MM.1S (cell line): ENCODE measurements at regions not wholly inside any gene's neighbourhood (a gene's known extent, or its start where the extent isn't known, plus 50 kb on each side); places are given as distances from the start of the nearest gene placed in this dataset.

Source experiments
- DNase-seq: peaks from one replicate; pipeline ENCODE4 v3.0.0-alpha.2; 2015
- H2AFZ ChIP-seq: fragments of 300-600 bp; sonication (generic); 2 replicates; pipeline ENCODE4 v1.6.0; 2016; ENCODE audit warnings: antibody characterized with exemption, low read length
- H3F3A ChIP-seq: fragments of 300-600 bp; sonication (generic); 2 replicates; pipeline ENCODE4 v1.6.1; 2016; ENCODE audit warnings: mild to moderate bottlenecking, antibody characterized with exemption, low read length, moderate library complexity, mixed read lengths; ENCODE audit not compliant: insufficient read depth
- H3K27ac ChIP-seq: fragments of 300-600 bp; sonication (generic); 2 replicates; pipeline ENCODE4 v1.5.1; 2016; ENCODE audit warnings: mild to moderate bottlenecking, low read length
- H3K27me3 ChIP-seq: fragments of 300-600 bp; sonication (generic); replicated peaks from 2 replicates; pipeline ENCODE4 v1.6.0; 2016; ENCODE audit warnings: low read length; ENCODE audit not compliant: insufficient read depth
- H3K36me3 ChIP-seq: fragments of 300-600 bp; sonication (generic); replicated peaks from 2 replicates; pipeline ENCODE4 v1.6.1; 2016; ENCODE audit warnings: mild to moderate bottlenecking, low read length, mixed read lengths; ENCODE audit not compliant: insufficient read depth
- H3K4me1 ChIP-seq: fragments of 300-600 bp; sonication (generic); 2 replicates; pipeline ENCODE4 v1.6.1; 2016; ENCODE audit warnings: low read length, mixed read lengths
- H3K4me2 ChIP-seq: fragments of 300-600 bp; sonication (generic); 2 replicates; pipeline ENCODE4 v1.6.0; 2016; ENCODE audit warnings: low read depth, low read length
- H3K4me3 ChIP-seq: fragments of 300-600 bp; sonication (generic); 2 replicates; pipeline ENCODE4 v1.5.1; 2016; ENCODE audit warnings: low read length, mixed read lengths
- H3K79me2 ChIP-seq: fragments of 300-600 bp; sonication (generic); 2 replicates; pipeline ENCODE4 v1.6.1; 2016; ENCODE audit warnings: mixed run types, low read length, mixed read lengths
- H3K9ac ChIP-seq: fragments of 300-600 bp; sonication (generic); 2 replicates; pipeline ENCODE4 v1.6.1; 2016; ENCODE audit warnings: low read length, mixed read lengths
- H3K9me2 ChIP-seq: fragments of 300-600 bp; sonication (generic); replicated peaks from 2 replicates; pipeline ENCODE4 v1.6.1; 2016; ENCODE audit warnings: mild to moderate bottlenecking, low read length, mixed read lengths; ENCODE audit not compliant: insufficient read depth
- H3K9me3 ChIP-seq: fragments of 300-600 bp; sonication (generic); replicated peaks from 2 replicates; pipeline ENCODE4 v1.6.1; 2016; ENCODE audit warnings: mild to moderate bottlenecking, low read length, mixed read lengths; ENCODE audit not compliant: insufficient read depth
- H4K20me1 ChIP-seq: fragments of 300-600 bp; sonication (generic); 2 replicates; pipeline ENCODE4 v1.6.1; 2016; ENCODE audit warnings: mild to moderate bottlenecking, low read length, moderate library complexity, mixed read lengths; ENCODE audit not compliant: insufficient read depth
- CTCF ChIP-seq: fragments of 300-600 bp; sonication (generic); IDR thresholded peaks from 2 replicates; pipeline ENCODE4 v1.5.1; 2016; ENCODE audit warnings: antibody characterized with exemption, low read length, mixed read lengths
- EZH2 ChIP-seq: fragments of 300-600 bp; sonication (generic); optimal IDR thresholded peaks from 2 replicates; pipeline ENCODE3; 2017; ENCODE audit warnings: low read depth, mild to moderate bottlenecking, antibody characterized with exemption, low read length, mixed read lengths
- EZH2phosphoT487 ChIP-seq: fragments of 300-600 bp; sonication (generic); IDR thresholded peaks from 2 replicates; pipeline ENCODE4 v1.6.1; 2018; ENCODE audit warnings: antibody characterized with exemption, low read length

GRCh38 chr11:116466801-116467200 is 306.0 kb downstream of the BUD13 start:
- Histone ChIP-seq H3K9me2 (no peaks in the 10 kb centered on the region), H3K27ac (no peak overlapping the region), H3K4me3 (no peak overlapping the region), H3K4me2 (no peak overlapping the region), H3K4me1 (no peaks in the 10 kb centered on the region), H2AFZ (no peak overlapping the region), H3K36me3 (no peaks in the 10 kb centered on the region), H4K20me1 (no peaks in the 10 kb centered on the region), H3K9ac (no peak overlapping the region), H3K9me3 (no peaks in the 10 kb centered on the region), H3K79me2 (no peaks in the 10 kb centered on the region), H3F3A (no peaks in the 10 kb centered on the region), H3K27me3 (no peaks in the 10 kb centered on the region)
- no peak for DNase-seq
- no peak for TF ChIP-seq CTCF
- TF ChIP-seq EZH2: no peak
- TF ChIP-seq EZH2phosphoT487: no peak

GRCh38 chr11:116466191-116466590 is 306.6 kb downstream of the BUD13 start:
- no peaks in the 10 kb centered on the region for H3F3A ChIP-seq
- H3K79me2 ChIP-seq: no peaks in the 10 kb centered on the region
- no peaks in the 10 kb centered on the region for H3K36me3 ChIP-seq
- no peak for DNase-seq
- H3K9me3 ChIP-seq: no peaks in the 10 kb centered on the region
- H3K4me3 ChIP-seq: no peak overlapping the region
- H3K27ac ChIP-seq: no peak overlapping the region
- no peak overlapping the region for H3K4me2 ChIP-seq
- H3K4me1 ChIP-seq: no peaks in the 10 kb centered on the region
- H3K27me3 ChIP-seq: no peaks in the 10 kb centered on the region
- TF ChIP-seq EZH2phosphoT487 (no peak), EZH2 (no peak), CTCF (no peak)
- H4K20me1 ChIP-seq: no peaks in the 10 kb centered on the region
- H2AFZ ChIP-seq: no peak overlapping the region
- no peaks in the 10 kb centered on the region for H3K9me2 ChIP-seq
- no peak overlapping the region for H3K9ac ChIP-seq

GRCh38 chr11:116465056-116465455 is 307.7 kb downstream of the BUD13 start:
- Histone ChIP-seq H3K27me3 (no peaks in the 10 kb centered on the region), H3K4me1 (no peaks in the 10 kb centered on the region), H2AFZ (no peak overlapping the region), H4K20me1 (no peaks in the 10 kb centered on the region), H3K36me3 (no peaks in the 10 kb centered on the region), H3F3A (no peaks in the 10 kb centered on the region), H3K27ac (no peak overlapping the region), H3K4me3 (no peak overlapping the region), H3K4me2 (no peak overlapping the region), H3K9me2 (no peaks in the 10 kb centered on the region), H3K9me3 (no peaks in the 10 kb centered on the region), H3K79me2 (no peaks in the 10 kb centered on the region), H3K9ac (no peak overlapping the region)
- TF ChIP-seq EZH2phosphoT487 (no peak), EZH2 (no peak), CTCF (no peak)
- DNase-seq: no peak

- Histone ChIP-seq H3K27me3 (no peaks in the 10 kb centered on the region), H3F3A (no peaks in the 10 kb centered on the region)
These were observed 311.0 kb downstream of the BUD13 start for GRCh38 chr11:116461789-116462188.

More at GRCh38 chr11:116461789-116462188, 311.0 kb downstream of the BUD13 start:
- Histone ChIP-seq H3K9ac (no peak overlapping the region), H3K4me2 (no peak overlapping the region), H3K4me3 (no peak overlapping the region), H4K20me1 (no peaks in the 10 kb centered on the region), H2AFZ (no peak overlapping the region), H3K9me3 (no peaks in the 10 kb centered on the region), H3K4me1 (no peaks in the 10 kb centered on the region), H3K9me2 (no peaks in the 10 kb centered on the region), H3K27ac (no peak overlapping the region), H3K36me3 (no peaks in the 10 kb centered on the region), H3K79me2 (no peaks in the 10 kb centered on the region)
- TF ChIP-seq CTCF: no peak
- no peak for TF ChIP-seq EZH2
- no peak for TF ChIP-seq EZH2phosphoT487
- DNase-seq: no peak
